Breast epithelium (tissue), 4 donors: ENCODE measurements at regions not wholly inside any gene's neighbourhood (a gene's known extent, or its start where the extent isn't known, plus 50 kb on each side); places are given as distances from the start of the nearest gene placed in this dataset.

Experiments
- DNase-seq, 2 donors: peaks; one replicate each; pipeline ENCODE4 v3.0.0-alpha.2; 2019; ENCODE audit warnings: low spot score in 2 of 2
- H3K27ac ChIP-seq, 2 donors: fragments of 200-600 bp; sonication (generic) in 1 of 2; one replicate each; pipeline ENCODE4 v1.5.1; 2016 to 2019; ENCODE audit warnings: mild to moderate bottlenecking in 1 of 2
- H3K27me3 ChIP-seq, 2 donors: fragments of 200-600 bp; sonication (generic) in 1 of 2; one replicate each; pipeline versions ENCODE4 v1.5.1 to v1.6.0; 2017 to 2019; ENCODE audit warnings: control low read depth in 1 of 2, mild to moderate bottlenecking in 1 of 2
- H3K36me3 ChIP-seq: fragments of 200-600 bp; one replicate; pipeline ENCODE4 v1.5.1; 2019
- H3K4me1 ChIP-seq, 2 donors: fragments of 200-600 bp; sonication (generic); one replicate each; pipeline ENCODE4 v1.5.1; 2016 to 2019; ENCODE audit warnings: control low read depth in 1 of 2
- H3K4me3 ChIP-seq, 3 donors: fragments of 200-600 bp; sonication (generic); 1 replicate in 2 of 3; 2 replicates in 1 of 3; pipeline ENCODE4 v1.5.1; 2016 to 2019; ENCODE audit warnings: mild to moderate bottlenecking in 3 of 3, moderate library complexity in 2 of 3
- H3K9me3 ChIP-seq, 2 donors: fragments of 200-600 bp; sonication (generic) in 1 of 2; one replicate each; pipeline ENCODE4 v1.5.1; 2016 to 2019; ENCODE audit warnings: control low read depth in 1 of 2
- POLR2A ChIP-seq: fragments of 450-650 bp; IDR thresholded peaks from one replicate; pipeline ENCODE4 v1.6.1; 2016; ENCODE audit warnings: antibody characterized with exemption, mild to moderate bottlenecking, moderate library complexity
- POLR2AphosphoS5 ChIP-seq, 3 donors: sonication (generic); formaldehyde crosslinking; IDR thresholded peaks; one replicate each; pipeline ENCODE4 v1.6.1; 2017; ENCODE audit warnings: antibody characterized with exemption in 3 of 3
- intact Hi-C: fragments of 100-400 bp; cut with DNase I; formaldehyde crosslinking; loops from one replicate; pipeline ENCODE4 v1.15.1; 2023; ENCODE audit warnings: low total_unique reads
- TF ChIP-seq, protein P1 (sequence below), 3 donors: fragments of 450-650 bp; IDR thresholded peaks; one replicate each; pipeline ENCODE4 v1.5.1; 2016 to 2017; ENCODE audit warnings: antibody characterized with exemption in 3 of 3, mild to moderate bottlenecking in 3 of 3, moderate library complexity in 3 of 3

DNA sequence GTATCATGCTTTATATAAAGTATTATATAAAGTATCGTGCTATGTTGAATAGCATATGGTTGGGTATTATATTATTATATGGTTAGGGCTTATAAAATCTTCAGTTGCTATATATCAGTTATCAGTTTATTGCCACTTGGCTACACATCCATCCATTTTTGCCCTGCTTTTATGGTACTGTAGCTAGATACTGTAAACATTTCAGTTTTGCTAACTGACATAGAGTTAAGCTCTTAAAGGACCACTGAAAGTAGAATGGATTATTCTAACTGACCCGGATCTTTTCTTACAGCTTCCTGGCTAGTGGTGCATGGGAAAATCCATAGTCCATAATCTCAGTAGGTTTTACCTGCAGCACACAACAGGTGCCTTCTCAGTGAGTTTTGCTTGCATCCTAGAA lies 405.3 kb upstream of the LUZP2 start:
- no peak for DNase-seq
- Histone ChIP-seq H3K4me1 (no peaks in the 10 kb centered on the region), H3K36me3 (no peaks in the 10 kb centered on the region), H3K27ac (no peak overlapping the region), H3K27me3 (no peaks in the 10 kb centered on the region), H3K9me3 (no peaks in the 10 kb centered on the region), H3K4me3 (no peak overlapping the region)
- intact Hi-C loops, result no loop called here
- TF ChIP-seq POLR2A (no peak), POLR2AphosphoS5 (IDR thresholded peaks at IDR 0.05) (no peak)
- TF ChIP-seq, protein P1, sequence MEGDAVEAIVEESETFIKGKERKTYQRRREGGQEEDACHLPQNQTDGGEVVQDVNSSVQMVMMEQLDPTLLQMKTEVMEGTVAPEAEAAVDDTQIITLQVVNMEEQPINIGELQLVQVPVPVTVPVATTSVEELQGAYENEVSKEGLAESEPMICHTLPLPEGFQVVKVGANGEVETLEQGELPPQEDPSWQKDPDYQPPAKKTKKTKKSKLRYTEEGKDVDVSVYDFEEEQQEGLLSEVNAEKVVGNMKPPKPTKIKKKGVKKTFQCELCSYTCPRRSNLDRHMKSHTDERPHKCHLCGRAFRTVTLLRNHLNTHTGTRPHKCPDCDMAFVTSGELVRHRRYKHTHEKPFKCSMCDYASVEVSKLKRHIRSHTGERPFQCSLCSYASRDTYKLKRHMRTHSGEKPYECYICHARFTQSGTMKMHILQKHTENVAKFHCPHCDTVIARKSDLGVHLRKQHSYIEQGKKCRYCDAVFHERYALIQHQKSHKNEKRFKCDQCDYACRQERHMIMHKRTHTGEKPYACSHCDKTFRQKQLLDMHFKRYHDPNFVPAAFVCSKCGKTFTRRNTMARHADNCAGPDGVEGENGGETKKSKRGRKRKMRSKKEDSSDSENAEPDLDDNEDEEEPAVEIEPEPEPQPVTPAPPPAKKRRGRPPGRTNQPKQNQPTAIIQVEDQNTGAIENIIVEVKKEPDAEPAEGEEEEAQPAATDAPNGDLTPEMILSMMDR (IDR thresholded peaks at IDR 0.05), result no peak

DNA sequence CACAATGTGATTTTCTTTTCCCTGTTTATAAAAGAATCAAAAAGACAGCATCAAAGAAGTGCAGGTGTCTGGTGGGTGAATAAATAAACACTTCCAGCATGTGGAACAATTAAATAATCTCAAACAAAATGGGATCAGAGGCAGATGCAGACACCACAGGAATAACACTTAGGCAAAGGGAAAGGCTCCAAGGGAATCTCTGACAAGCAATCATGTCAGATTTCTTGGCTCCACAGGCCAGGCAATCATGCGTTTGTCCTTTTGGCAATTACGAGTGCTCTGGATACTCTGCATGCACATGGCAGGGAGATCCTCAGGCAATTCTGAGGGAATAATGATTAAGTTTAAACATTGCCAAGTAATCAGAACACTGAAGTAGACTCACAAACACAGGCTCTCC lies 403.5 kb upstream of the LUZP2 start:
- Histone ChIP-seq H3K27me3 (no peaks in the 10 kb centered on the region), H3K4me3 (no peak overlapping the region), H3K27ac (no peak overlapping the region), H3K9me3 (no peaks in the 10 kb centered on the region), H3K36me3 (no peaks in the 10 kb centered on the region), H3K4me1 (no peaks in the 10 kb centered on the region)
- intact Hi-C loops, result no loop called here
- no peak for TF ChIP-seq POLR2AphosphoS5 (IDR thresholded peaks at IDR 0.05)
- TF ChIP-seq, protein P1 (IDR thresholded peaks at IDR 0.05), result no peak
- DNase-seq, result no peak

DNA sequence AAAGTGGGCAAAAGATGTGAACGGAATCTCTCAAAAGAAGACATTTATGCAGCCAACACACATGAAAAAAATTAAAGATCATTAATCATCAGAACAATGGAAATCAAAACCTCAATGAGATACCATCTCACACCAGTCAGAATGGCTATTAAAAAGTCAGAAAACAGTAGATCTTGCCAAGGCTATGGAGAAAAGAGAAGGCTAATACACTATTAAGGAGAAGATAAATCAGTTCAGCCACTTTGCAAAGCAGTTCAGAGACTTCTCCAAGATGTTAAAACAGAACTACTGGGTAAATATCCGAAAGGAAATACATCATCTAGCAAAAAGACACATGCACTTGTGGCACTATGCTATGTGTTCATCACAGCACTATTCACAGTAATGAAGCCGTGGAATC lies 388.2 kb upstream of the LUZP2 start:
- DNase-seq, result no peak
- H3K4me3 ChIP-seq, result no peak overlapping the region
- no peaks in the 10 kb centered on the region for H3K4me1 ChIP-seq
- TF ChIP-seq POLR2AphosphoS5 (IDR thresholded peaks at IDR 0.05) (no peak), POLR2A (no peak)
- TF ChIP-seq, protein P1 (IDR thresholded peaks at IDR 0.05), result no peak
- intact Hi-C loops, result no loop called here
- no peak overlapping the region for H3K27ac ChIP-seq
- no peaks in the 10 kb centered on the region for H3K27me3 ChIP-seq
- H3K9me3 ChIP-seq, result peaks cover 3 to 18% of the 10 kb centered on the region in 2 donors
- H3K36me3 ChIP-seq, result no peaks in the 10 kb centered on the region

DNA sequence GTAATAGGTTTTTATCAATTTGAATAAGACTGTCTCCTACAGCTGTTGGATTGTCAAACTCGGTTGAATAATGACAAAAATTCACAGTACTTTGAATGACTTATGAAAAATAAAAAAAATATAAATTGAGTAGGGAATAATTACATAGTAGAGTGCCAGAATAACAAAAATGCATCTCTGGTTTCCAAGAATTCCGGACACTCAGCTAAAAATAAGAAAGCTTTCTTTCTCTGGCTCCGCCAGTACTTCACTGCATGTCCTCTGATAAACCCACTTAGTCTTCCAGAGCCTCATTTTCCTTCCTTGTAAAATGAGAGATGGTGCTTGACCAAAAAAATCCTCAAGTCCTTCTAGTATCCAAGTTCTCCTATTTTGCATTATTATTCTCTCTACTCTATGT lies 374.6 kb upstream of the LUZP2 start:
- Histone ChIP-seq H3K27ac (no peak overlapping the region), H3K9me3 (no peaks in the 10 kb centered on the region), H3K4me1 (no peaks in the 10 kb centered on the region), H3K27me3 (no peaks in the 10 kb centered on the region), H3K4me3 (no peak overlapping the region), H3K36me3 (peaks cover 8% of the 10 kb centered on the region)
- TF ChIP-seq POLR2AphosphoS5 (IDR thresholded peaks at IDR 0.05), result no peak
- TF ChIP-seq POLR2A, result no peak
- TF ChIP-seq, protein P1 (IDR thresholded peaks at IDR 0.05), result no peak
- DNase-seq, result no peak
- intact Hi-C loops, result no loop called here

DNA sequence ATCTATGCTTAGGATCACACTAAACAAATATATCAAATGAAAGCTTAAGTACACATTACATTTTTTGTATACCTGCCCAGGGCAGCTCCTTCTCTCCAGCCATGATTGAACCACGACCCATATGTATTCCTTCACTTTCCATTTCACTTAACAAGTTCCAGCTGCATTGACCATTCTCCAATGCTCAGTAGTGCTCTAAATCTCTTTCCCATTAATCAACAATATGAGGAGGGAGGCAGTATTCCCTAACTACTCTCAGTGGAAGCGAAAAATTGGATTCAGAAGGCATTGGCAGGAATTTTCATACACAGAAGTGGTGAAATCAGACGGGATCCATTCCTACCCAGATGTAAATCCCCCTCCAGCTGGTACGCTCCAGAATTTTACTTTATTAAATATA lies 372.0 kb upstream of the LUZP2 start:
- DNase-seq, result no peak
- intact Hi-C loops, result no loop called here
- Histone ChIP-seq H3K27ac (no peak overlapping the region), H3K27me3 (no peaks in the 10 kb centered on the region), H3K4me1 (no peaks in the 10 kb centered on the region), H3K9me3 (no peaks in the 10 kb centered on the region), H3K4me3 (no peak overlapping the region), H3K36me3 (peaks cover 8% of the 10 kb centered on the region)
- TF ChIP-seq, protein P1 (IDR thresholded peaks at IDR 0.05), result no peak
- no peak for TF ChIP-seq POLR2AphosphoS5 (IDR thresholded peaks at IDR 0.05)
